Small intestine (tissue), 7 donors: ENCODE measurements at regions not wholly inside any gene's neighbourhood (a gene's known extent, or its start where the extent isn't known, plus 50 kb on each side); places are given as distances from the start of the nearest gene placed in this dataset.

Experiments
- DNase-seq, 2 donors: peaks; one replicate each; pipeline versions ENCODE4 v3.0.0 to v3.0.0-alpha.2; 2013
- FAIRE-seq: peaks from 2 replicates; lab custom pipeline; 2012; peaks lifted over from hg19 to GRCh38; lab: Jason Lieb, UNC
- H3K27ac ChIP-seq, 3 donors: one replicate each; pipeline ENCODE4 v1.5.1; 2013; ENCODE audit warnings: low read length in 2 of 3, mild to moderate bottlenecking in 2 of 3, control low read depth in 1 of 3, inconsistent platforms in 1 of 3, low read depth in 1 of 3, moderate library complexity in 1 of 3
- H3K27me3 ChIP-seq, 3 donors: one replicate each; pipeline ENCODE4 v1.6.1; 2013; ENCODE audit warnings: low read length in 3 of 3, inconsistent platforms in 1 of 3; ENCODE audit not compliant: control insufficient read depth in 3 of 3, insufficient read depth in 3 of 3
- H3K36me3 ChIP-seq, 3 donors: one replicate each; pipeline ENCODE4 v1.6.1; 2013; ENCODE audit warnings: low read length in 3 of 3, inconsistent platforms in 1 of 3, low read depth in 1 of 3, mild to moderate bottlenecking in 1 of 3, moderate library complexity in 1 of 3; ENCODE audit not compliant: control insufficient read depth in 3 of 3, insufficient read depth in 2 of 3
- H3K4me1 ChIP-seq, 3 donors: one replicate each; pipeline ENCODE4 v1.6.1; 2013; ENCODE audit warnings: low read length in 2 of 3, inconsistent platforms in 1 of 3, low read depth in 1 of 3, mild to moderate bottlenecking in 1 of 3, moderate library complexity in 1 of 3; ENCODE audit not compliant: control insufficient read depth in 3 of 3, insufficient read depth in 2 of 3
- H3K4me3 ChIP-seq, 3 donors: one replicate each; pipeline ENCODE4 v1.5.1; 2013; ENCODE audit warnings: low read length in 3 of 3, control low read depth in 1 of 3, inconsistent platforms in 1 of 3, low read depth in 1 of 3, mild to moderate bottlenecking in 1 of 3, moderate library complexity in 1 of 3
- H3K9me3 ChIP-seq, 2 donors: one replicate each; pipeline ENCODE4 v1.6.1; 2013; ENCODE audit warnings: low read depth in 1 of 2, low read length in 1 of 2; ENCODE audit not compliant: control insufficient read depth in 2 of 2, insufficient read depth in 1 of 2
- WGBS, 3 donors: extraction: QIAGEN DNeasy Blood & Tissue Kit; methylation state at CpG; one replicate each; pipeline ENCODE4 v1.1.7; 2013; 5-methylcytosine and 5-hydroxymethylcytosine counted together
- donor health status: healthy with polysubstance abuse.
- donor health status: control.
- donor health status: control.
- donor health status: Bipolar disorder and iron deficiency.
- donor health status: healthy.

GRCh38 chr7:89503281-89503680 lies 651.0 kb upstream of the STEAP1 start:
- DNase-seq (no peak), FAIRE-seq (no peak)
- Histone ChIP-seq H3K4me3 (no peak overlapping the region), H3K27ac (no peak overlapping the region), H3K4me1 (no peaks in the 10 kb centered on the region), H3K9me3 (no peaks in the 10 kb centered on the region), H3K36me3 (no peaks in the 10 kb centered on the region), H3K27me3 (peaks cover 0 to 1% (median 0%) of the 10 kb centered on the region in 3 donors)

- no peaks in the 10 kb centered on the region for H3K4me1 ChIP-seq
- H3K27me3 ChIP-seq, result peaks cover 0 to 4% (median 0%) of the 10 kb centered on the region in 3 donors
- H3K27ac ChIP-seq, result no peak overlapping the region
- no peak overlapping the region for H3K4me3 ChIP-seq
- no peak for FAIRE-seq
- no peaks in the 10 kb centered on the region for H3K36me3 ChIP-seq
- DNase-seq, result no peak
- 72 to 83% (median 81%) methylated on average over 3 of the region's 3 CpGs for WGBS, 3 donors
- no peaks in the 10 kb centered on the region for H3K9me3 ChIP-seq
These were observed 647.2 kb upstream of the STEAP1 start for GRCh38 chr7:89507034-89507433.

- H3K27ac ChIP-seq, result no peak overlapping the region
- no peaks in the 10 kb centered on the region for H3K36me3 ChIP-seq
- H3K27me3 ChIP-seq, result peaks cover 0 to 4% (median 0%) of the 10 kb centered on the region in 3 donors
- 36 to 52% (median 42%) methylated on average over 1 of the region's 1 CpG for WGBS, 3 donors
- DNase-seq, result no peak
- no peak overlapping the region for H3K4me3 ChIP-seq
- no peaks in the 10 kb centered on the region for H3K4me1 ChIP-seq
- FAIRE-seq, result no peak
- no peaks in the 10 kb centered on the region for H3K9me3 ChIP-seq
These were observed 642.4 kb upstream of the STEAP1 start for GRCh38 chr7:89511900-89512299.

- Histone ChIP-seq H3K4me1 (no peaks in the 10 kb centered on the region), H3K27me3 (no peaks in the 10 kb centered on the region), H3K9me3 (no peaks in the 10 kb centered on the region), H3K4me3 (no peak overlapping the region), H3K36me3 (no peaks in the 10 kb centered on the region), H3K27ac (no peak overlapping the region)
- WGBS, 3 donors, result 64 to 71% (median 65%) methylated on average over 3 of the region's 3 CpGs
- no peak for FAIRE-seq
- no peak for DNase-seq
These were observed 639.3 kb upstream of the STEAP1 start for GRCh38 chr7:89514970-89515369.

GRCh38 chr7:89517815-89518214 lies 636.5 kb upstream of the STEAP1 start:
- no peak for FAIRE-seq
- 72 to 82% (median 75%) methylated on average over 1 of the region's 1 CpG for WGBS, 3 donors
- no peaks in the 10 kb centered on the region for H3K36me3 ChIP-seq
- DNase-seq, result no peak
- H3K27ac ChIP-seq, result no peak overlapping the region
- no peaks in the 10 kb centered on the region for H3K27me3 ChIP-seq
- H3K4me1 ChIP-seq, result no peaks in the 10 kb centered on the region
- H3K4me3 ChIP-seq, result no peak overlapping the region
- no peaks in the 10 kb centered on the region for H3K9me3 ChIP-seq

GRCh38 chr7:89549768-89550167 lies 604.5 kb upstream of the STEAP1 start:
- WGBS, 3 donors, result 70 to 76% (median 71%) methylated on average over 1 of the region's 1 CpG
- Histone ChIP-seq H3K27ac (no peak overlapping the region), H3K27me3 (no peaks in the 10 kb centered on the region), H3K9me3 (no peaks in the 10 kb centered on the region), H3K36me3 (no peaks in the 10 kb centered on the region), H3K4me3 (no peak overlapping the region), H3K4me1 (no peaks in the 10 kb centered on the region)
- DNase-seq (no peak), FAIRE-seq (no peak)

- DNase-seq, result no peak
- Histone ChIP-seq H3K27me3 (no peaks in the 10 kb centered on the region), H3K36me3 (no peaks in the 10 kb centered on the region), H3K27ac (no peak overlapping the region), H3K9me3 (no peaks in the 10 kb centered on the region), H3K4me1 (no peaks in the 10 kb centered on the region), H3K4me3 (no peak overlapping the region)
- WGBS, 3 donors, result 78 to 88% (median 84%) methylated on average over 5 of the region's 5 CpGs
- no peak for FAIRE-seq
These were observed 600.1 kb upstream of the STEAP1 start for GRCh38 chr7:89554209-89554608.

- 86 to 90% (median 88%) methylated on average over 3 of the region's 3 CpGs for whole genome bisulfite sequencing, 3 donors
- Histone ChIP-seq H3K9me3 (no peaks in the 10 kb centered on the region), H3K27me3 (no peaks in the 10 kb centered on the region), H3K27ac (no peak overlapping the region), H3K4me1 (no peaks in the 10 kb centered on the region), H3K4me3 (no peak overlapping the region), H3K36me3 (no peaks in the 10 kb centered on the region)
- DNase-seq (no peak), FAIRE-seq (no peak)
These were observed 594.7 kb upstream of the STEAP1 start for GRCh38 chr7:89559596-89559995.

GRCh38 chr7:89563597-89563996 lies 590.7 kb upstream of the STEAP1 start:
- Histone ChIP-seq H3K4me1 (no peaks in the 10 kb centered on the region), H3K27ac (no peak overlapping the region), H3K4me3 (no peak overlapping the region), H3K36me3 (no peaks in the 10 kb centered on the region), H3K27me3 (no peaks in the 10 kb centered on the region), H3K9me3 (no peaks in the 10 kb centered on the region)
- DNase-seq, result no peak
- FAIRE-seq, result no peak
- WGBS, 3 donors, result 62 to 89% (median 69%) methylated on average over 1 of the region's 1 CpG
